ENCODE measurements at regions not wholly inside any gene's neighbourhood (a gene's known extent, or its start where the extent isn't known, plus 50 kb on each side); places are given as distances from the start of the nearest gene placed in this dataset.

DNA sequence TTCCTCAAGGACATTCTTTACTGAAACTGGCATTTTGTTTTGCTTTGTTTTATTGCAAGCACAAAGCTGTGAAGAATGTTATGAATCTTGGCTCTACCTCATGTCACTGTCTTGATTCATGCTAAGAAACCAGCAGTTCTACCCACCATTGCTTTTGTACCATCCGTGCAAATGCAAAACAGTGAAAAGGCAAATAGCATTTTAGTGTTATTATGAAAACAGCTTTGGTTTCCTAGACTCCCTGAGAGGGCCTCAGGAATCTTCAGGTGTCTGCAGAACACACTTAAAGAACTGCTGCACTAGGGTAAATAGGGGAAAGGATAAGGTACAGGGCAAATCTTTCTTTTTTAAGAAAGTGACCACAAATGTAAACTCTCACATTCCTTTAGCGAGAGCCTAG lies 318.9 kb downstream of the AHR start:
- TF ChIP-seq, protein P1, sequence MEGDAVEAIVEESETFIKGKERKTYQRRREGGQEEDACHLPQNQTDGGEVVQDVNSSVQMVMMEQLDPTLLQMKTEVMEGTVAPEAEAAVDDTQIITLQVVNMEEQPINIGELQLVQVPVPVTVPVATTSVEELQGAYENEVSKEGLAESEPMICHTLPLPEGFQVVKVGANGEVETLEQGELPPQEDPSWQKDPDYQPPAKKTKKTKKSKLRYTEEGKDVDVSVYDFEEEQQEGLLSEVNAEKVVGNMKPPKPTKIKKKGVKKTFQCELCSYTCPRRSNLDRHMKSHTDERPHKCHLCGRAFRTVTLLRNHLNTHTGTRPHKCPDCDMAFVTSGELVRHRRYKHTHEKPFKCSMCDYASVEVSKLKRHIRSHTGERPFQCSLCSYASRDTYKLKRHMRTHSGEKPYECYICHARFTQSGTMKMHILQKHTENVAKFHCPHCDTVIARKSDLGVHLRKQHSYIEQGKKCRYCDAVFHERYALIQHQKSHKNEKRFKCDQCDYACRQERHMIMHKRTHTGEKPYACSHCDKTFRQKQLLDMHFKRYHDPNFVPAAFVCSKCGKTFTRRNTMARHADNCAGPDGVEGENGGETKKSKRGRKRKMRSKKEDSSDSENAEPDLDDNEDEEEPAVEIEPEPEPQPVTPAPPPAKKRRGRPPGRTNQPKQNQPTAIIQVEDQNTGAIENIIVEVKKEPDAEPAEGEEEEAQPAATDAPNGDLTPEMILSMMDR (IDR thresholded peaks at IDR 0.05; ENCODE audit: low read depth, low read length, poor library complexity, severe bottlenecking) = no peak
- no peak for TF ChIP-seq EZH2phosphoT487 (IDR thresholded peaks at IDR 0.05; ENCODE audit: borderline replicate concordance, low read length)

Data from DOHH2 (cell line).